Panc1 (cell line): ENCODE measurements at regions not wholly inside any gene's neighbourhood (a gene's known extent, or its start where the extent isn't known, plus 50 kb on each side); places are given as distances from the start of the nearest gene placed in this dataset.
A peak's percentile ranks its signal among the peaks of the same experiment; 100 is the strongest.
"Not testable (repeated sequence)": the region's sequence is repeated elsewhere in the genome, so short reads cannot be mapped to it uniquely, and the experiment has no call there.

Experiments used
- ATAC-seq: fragments of 200-7000 bp; cut with Tn5 transposase; 2 replicates; pipeline ENCODE4 v1.9.1; 2020; ENCODE audit warnings: mild to moderate bottlenecking, moderate library complexity
- BruUV-seq: library from RNA; stranded (reverse); fragments of 400-500 nt; replicated peaks from 2 replicates; lab custom pipeline; 2021; lab: Mats Ljungman, UMichigan
- CTCF ChIA-PET: fragments of 300-600 bp; sonication (Branson Sonifier 250); formaldehyde crosslinking; loops from one replicate; lab custom pipeline; 2022; ENCODE audit warnings: antibody characterized with exemption; lab: Charles Lee
- POLR2A ChIA-PET: fragments of 300-600 bp; sonication (Branson Sonifier 250); formaldehyde crosslinking; loops from one replicate; lab custom pipeline; 2022; ENCODE audit warnings: antibody characterized with exemption; lab: Charles Lee
- DNase-seq: peaks from one replicate; pipeline ENCODE4 v3.0.0-alpha.2; 2010; ENCODE audit warnings: low read depth, low spot score
- H3K27ac ChIP-seq: 2 replicates; pipeline ENCODE4 v1.5.1; 2011; ENCODE audit warnings: mild to moderate bottlenecking, low read length, inconsistent platforms
- H3K27me3 ChIP-seq: fragments of 200-500 bp; sonication (Bioruptor generic); 2 replicates; pipeline ENCODE4 v1.6.0; 2014; ENCODE audit warnings: low read length, inconsistent platforms; ENCODE audit not compliant: control insufficient read depth, insufficient read depth
- H3K36me3 ChIP-seq: fragments of 200-500 bp; sonication (Bioruptor generic); 2 replicates; pipeline ENCODE4 v1.5.1; 2014; ENCODE audit warnings: inconsistent platforms, mild to moderate bottlenecking, low read length, moderate library complexity; ENCODE audit not compliant: control insufficient read depth, insufficient read depth
- H3K4me1 ChIP-seq: 2 replicates; pipeline ENCODE4 v1.5.1; 2011; ENCODE audit warnings: inconsistent platforms, mild to moderate bottlenecking, low read length, moderate library complexity; ENCODE audit not compliant: control insufficient read depth, insufficient read depth
- H3K4me3 ChIP-seq, 2 experiments: 2 replicates each; pipeline ENCODE4 v1.5.1; 2011 to 2012; ENCODE audit warnings: low read depth in 2 of 2, low read length in 2 of 2, mild to moderate bottlenecking in 2 of 2, inconsistent platforms in 1 of 2, moderate library complexity in 1 of 2
- H3K9me3 ChIP-seq: fragments of 200-500 bp; sonication (Bioruptor generic); 2 replicates; pipeline ENCODE4 v1.5.1; 2014; ENCODE audit warnings: low read depth, mild to moderate bottlenecking, inconsistent platforms, low read length, moderate library complexity; ENCODE audit not compliant: control insufficient read depth, insufficient read depth
- CTCF ChIP-seq: fragments of 450-650 bp; IDR thresholded peaks from 2 replicates; pipeline ENCODE4 v1.5.1; 2017; ENCODE audit warnings: mild to moderate bottlenecking
- POLR2AphosphoS5 ChIP-seq: IDR thresholded peaks from 2 replicates; pipeline ENCODE4 v1.6.1; 2012; ENCODE audit warnings: mild to moderate bottlenecking, low read depth, low read length, moderate library complexity
- SIN3A ChIP-seq: IDR thresholded peaks from 2 replicates; pipeline ENCODE4 v1.6.1; 2012; ENCODE audit warnings: low read depth, mild to moderate bottlenecking, low read length, moderate library complexity, borderline replicate concordance; ENCODE audit not compliant: insufficient read depth
- TCF7L2 ChIP-seq: IDR thresholded peaks from 2 replicates; pipeline ENCODE4 v1.6.1; 2011; ENCODE audit warnings: mild to moderate bottlenecking, low read depth, low read length, inconsistent platforms
- in situ Hi-C: cut with HindIII; loops from 2 replicates; pipeline ENCODE4 v1.10.0; 2016; ENCODE audit warnings: low sequenced_read_pairs, low pct_unique_long_range_greater_than_20kb
- intact Hi-C: fragments of 100-400 bp; cut with micrococcal nuclease; formaldehyde crosslinking; loops from one replicate; pipeline ENCODE4 v1.10.0; 2022; ENCODE audit not compliant: unreplicated experiment
- TF ChIP-seq, protein P1 (sequence below), 2 experiments: IDR thresholded peaks; 2 replicates each; pipeline ENCODE4 v1.6.1; 2011 to 2012; ENCODE audit warnings: low read depth in 2 of 2, control low read depth in 1 of 2, low read length in 1 of 2, mild to moderate bottlenecking in 1 of 2, moderate library complexity in 1 of 2; ENCODE audit not compliant: insufficient read depth in 1 of 2

- POLR2A ChIA-PET, H3K36me3 ChIP-seq, H3K4me1 ChIP-seq, H3K4me3 ChIP-seq, H3K27ac ChIP-seq, DNase-seq, H3K9me3 ChIP-seq, in situ Hi-C loops, H3K27me3 ChIP-seq, BruUV-seq, intact Hi-C loops, CTCF ChIA-PET, ATAC-seq: not testable (repeated sequence)
- TF ChIP-seq CTCF = 0 out of 2 replicates have a peak, but pooled peaks have one; percentile 4
Observed at GRCh38 chr1:74949348-74949747, 184.8 kb upstream of the LHX8 start.

DNA sequence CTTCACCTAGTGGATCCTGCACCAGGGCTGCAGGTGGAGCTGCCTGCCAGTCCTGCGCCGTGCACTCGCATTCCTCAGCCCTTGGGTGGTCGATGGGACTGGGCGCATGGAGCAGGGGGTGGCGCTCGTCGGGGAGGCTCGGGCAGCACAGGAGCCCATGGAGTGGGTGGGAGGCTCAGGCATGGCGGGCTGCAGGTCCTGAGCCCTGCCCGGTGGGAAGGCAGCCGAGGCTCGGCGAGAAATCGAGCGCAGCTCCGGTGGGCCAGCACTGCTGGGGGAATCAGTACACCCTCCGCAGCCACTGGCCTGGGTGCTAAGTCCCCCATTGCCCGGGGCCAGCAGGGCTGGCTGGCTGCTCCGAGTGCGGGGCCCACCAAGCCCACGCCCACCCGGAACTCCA lies 182.2 kb upstream of the LHX8 start:
- intact Hi-C loops, ATAC-seq, H3K36me3 ChIP-seq, H3K4me3 ChIP-seq, H3K9me3 ChIP-seq, H3K4me1 ChIP-seq, CTCF ChIA-PET, H3K27me3 ChIP-seq, in situ Hi-C loops, BruUV-seq, H3K27ac ChIP-seq, DNase-seq: not testable (repeated sequence)
- POLR2A ChIA-PET = interaction anchor here (0.5 kb wide), 1 partner anchor 20 kb away, joined by 3 read pairs; no protein-coding TSS in a partner anchor

GRCh38 chr1:74952786-74953185 lies 181.4 kb upstream of the LHX8 start:
- Histone ChIP-seq H3K4me3 (no peak overlapping the region), H3K27ac (no peak overlapping the region), H3K27me3 (no peaks in the 10 kb centered on the region), H3K4me1 (no peaks in the 10 kb centered on the region), H3K36me3 (no peaks in the 10 kb centered on the region), H3K9me3 (no peaks in the 10 kb centered on the region)
- ChIA-PET POLR2A (no interaction called here), CTCF (no interaction called here)
- in situ Hi-C loops = no loop called here
- ATAC-seq (no peak), DNase-seq (no peak)
- intact Hi-C loops = no loop called here
- TF ChIP-seq, protein P1, sequence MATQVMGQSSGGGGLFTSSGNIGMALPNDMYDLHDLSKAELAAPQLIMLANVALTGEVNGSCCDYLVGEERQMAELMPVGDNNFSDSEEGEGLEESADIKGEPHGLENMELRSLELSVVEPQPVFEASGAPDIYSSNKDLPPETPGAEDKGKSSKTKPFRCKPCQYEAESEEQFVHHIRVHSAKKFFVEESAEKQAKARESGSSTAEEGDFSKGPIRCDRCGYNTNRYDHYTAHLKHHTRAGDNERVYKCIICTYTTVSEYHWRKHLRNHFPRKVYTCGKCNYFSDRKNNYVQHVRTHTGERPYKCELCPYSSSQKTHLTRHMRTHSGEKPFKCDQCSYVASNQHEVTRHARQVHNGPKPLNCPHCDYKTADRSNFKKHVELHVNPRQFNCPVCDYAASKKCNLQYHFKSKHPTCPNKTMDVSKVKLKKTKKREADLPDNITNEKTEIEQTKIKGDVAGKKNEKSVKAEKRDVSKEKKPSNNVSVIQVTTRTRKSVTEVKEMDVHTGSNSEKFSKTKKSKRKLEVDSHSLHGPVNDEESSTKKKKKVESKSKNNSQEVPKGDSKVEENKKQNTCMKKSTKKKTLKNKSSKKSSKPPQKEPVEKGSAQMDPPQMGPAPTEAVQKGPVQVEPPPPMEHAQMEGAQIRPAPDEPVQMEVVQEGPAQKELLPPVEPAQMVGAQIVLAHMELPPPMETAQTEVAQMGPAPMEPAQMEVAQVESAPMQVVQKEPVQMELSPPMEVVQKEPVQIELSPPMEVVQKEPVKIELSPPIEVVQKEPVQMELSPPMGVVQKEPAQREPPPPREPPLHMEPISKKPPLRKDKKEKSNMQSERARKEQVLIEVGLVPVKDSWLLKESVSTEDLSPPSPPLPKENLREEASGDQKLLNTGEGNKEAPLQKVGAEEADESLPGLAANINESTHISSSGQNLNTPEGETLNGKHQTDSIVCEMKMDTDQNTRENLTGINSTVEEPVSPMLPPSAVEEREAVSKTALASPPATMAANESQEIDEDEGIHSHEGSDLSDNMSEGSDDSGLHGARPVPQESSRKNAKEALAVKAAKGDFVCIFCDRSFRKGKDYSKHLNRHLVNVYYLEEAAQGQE (IDR thresholded peaks at IDR 0.05; ENCODE audit: insufficient read depth in 1 of 2, low read depth in 2 of 2, low read length in 1 of 2) = no peak
- TF ChIP-seq CTCF = no peak
- TF ChIP-seq TCF7L2 = no peak
- TF ChIP-seq SIN3A = no peak
- no peak for TF ChIP-seq POLR2AphosphoS5
- no TSS peak for BruUV-seq
